ENCODE measurements at regions not wholly inside any gene's neighbourhood (a gene's known extent, or its start where the extent isn't known, plus 50 kb on each side); places are given as distances from the start of the nearest gene placed in this dataset.

DNA sequence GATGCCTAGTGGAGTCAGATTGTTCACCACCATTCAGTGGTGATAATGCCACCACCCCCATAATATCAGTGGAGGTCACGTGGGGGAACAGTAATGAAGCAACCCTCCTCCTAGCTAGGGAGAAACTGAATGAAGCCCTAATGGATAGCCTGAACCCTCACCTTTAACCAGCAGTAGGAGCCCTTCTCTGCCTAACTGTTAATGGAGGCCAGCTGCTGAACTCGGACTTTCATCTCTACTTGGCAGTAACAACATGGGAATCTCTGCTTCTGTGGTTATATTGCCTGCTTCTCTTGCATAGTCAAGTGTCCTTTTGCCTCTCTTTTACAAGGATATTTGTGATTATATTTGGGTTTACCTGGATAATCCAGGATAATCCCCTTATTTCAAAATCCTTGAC, 1097.9 kb downstream of the REEP3 start (continued):
- TF ChIP-seq, protein P1, sequence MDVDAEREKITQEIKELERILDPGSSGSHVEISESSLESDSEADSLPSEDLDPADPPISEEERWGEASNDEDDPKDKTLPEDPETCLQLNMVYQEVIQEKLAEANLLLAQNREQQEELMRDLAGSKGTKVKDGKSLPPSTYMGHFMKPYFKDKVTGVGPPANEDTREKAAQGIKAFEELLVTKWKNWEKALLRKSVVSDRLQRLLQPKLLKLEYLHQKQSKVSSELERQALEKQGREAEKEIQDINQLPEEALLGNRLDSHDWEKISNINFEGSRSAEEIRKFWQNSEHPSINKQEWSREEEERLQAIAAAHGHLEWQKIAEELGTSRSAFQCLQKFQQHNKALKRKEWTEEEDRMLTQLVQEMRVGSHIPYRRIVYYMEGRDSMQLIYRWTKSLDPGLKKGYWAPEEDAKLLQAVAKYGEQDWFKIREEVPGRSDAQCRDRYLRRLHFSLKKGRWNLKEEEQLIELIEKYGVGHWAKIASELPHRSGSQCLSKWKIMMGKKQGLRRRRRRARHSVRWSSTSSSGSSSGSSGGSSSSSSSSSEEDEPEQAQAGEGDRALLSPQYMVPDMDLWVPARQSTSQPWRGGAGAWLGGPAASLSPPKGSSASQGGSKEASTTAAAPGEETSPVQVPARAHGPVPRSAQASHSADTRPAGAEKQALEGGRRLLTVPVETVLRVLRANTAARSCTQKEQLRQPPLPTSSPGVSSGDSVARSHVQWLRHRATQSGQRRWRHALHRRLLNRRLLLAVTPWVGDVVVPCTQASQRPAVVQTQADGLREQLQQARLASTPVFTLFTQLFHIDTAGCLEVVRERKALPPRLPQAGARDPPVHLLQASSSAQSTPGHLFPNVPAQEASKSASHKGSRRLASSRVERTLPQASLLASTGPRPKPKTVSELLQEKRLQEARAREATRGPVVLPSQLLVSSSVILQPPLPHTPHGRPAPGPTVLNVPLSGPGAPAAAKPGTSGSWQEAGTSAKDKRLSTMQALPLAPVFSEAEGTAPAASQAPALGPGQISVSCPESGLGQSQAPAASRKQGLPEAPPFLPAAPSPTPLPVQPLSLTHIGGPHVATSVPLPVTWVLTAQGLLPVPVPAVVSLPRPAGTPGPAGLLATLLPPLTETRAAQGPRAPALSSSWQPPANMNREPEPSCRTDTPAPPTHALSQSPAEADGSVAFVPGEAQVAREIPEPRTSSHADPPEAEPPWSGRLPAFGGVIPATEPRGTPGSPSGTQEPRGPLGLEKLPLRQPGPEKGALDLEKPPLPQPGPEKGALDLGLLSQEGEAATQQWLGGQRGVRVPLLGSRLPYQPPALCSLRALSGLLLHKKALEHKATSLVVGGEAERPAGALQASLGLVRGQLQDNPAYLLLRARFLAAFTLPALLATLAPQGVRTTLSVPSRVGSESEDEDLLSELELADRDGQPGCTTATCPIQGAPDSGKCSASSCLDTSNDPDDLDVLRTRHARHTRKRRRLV (CRISPR knock-in tag; IDR thresholded peaks at IDR 0.05), result no peak
- no peak for TF ChIP-seq ZFP36L1 (CRISPR knock-in tag; IDR thresholded peaks at IDR 0.05)
- no peak for TF ChIP-seq FOXC1 (CRISPR knock-in tag; IDR thresholded peaks at IDR 0.05; ENCODE audit: borderline replicate concordance)
- no peak for TF ChIP-seq ZNF317 (CRISPR knock-in tag; IDR thresholded peaks at IDR 0.05)
- TF ChIP-seq NFE2L1 (CRISPR knock-in tag; IDR thresholded peaks at IDR 0.05; ENCODE audit: borderline replicate concordance), result no peak
- no peak for TF ChIP-seq JARID2 (CRISPR knock-in tag; IDR thresholded peaks at IDR 0.05; ENCODE audit: insufficient replicate concordance)
- TF ChIP-seq AFF4 (CRISPR knock-in tag; IDR thresholded peaks at IDR 0.05), result no peak
- TF ChIP-seq RBFOX2 (IDR thresholded peaks at IDR 0.05; ENCODE audit: low read depth, low read length), result no peak
- TF ChIP-seq EHMT2 (IDR thresholded peaks at IDR 0.05; ENCODE audit: borderline replicate concordance, low read depth, low read length), result no peak
- no peak for TF ChIP-seq RAD51 (IDR thresholded peaks at IDR 0.05; ENCODE audit: borderline replicate concordance)
- no peak for TF ChIP-seq ZSCAN12 (CRISPR knock-in tag; IDR thresholded peaks at IDR 0.05)
- no peak for TF ChIP-seq POLR2A (IDR thresholded peaks at IDR 0.05; ENCODE audit: insufficient read depth in 1 of 2, low read depth in 2 of 2, low read length in 2 of 2)
- TF ChIP-seq, protein P2, sequence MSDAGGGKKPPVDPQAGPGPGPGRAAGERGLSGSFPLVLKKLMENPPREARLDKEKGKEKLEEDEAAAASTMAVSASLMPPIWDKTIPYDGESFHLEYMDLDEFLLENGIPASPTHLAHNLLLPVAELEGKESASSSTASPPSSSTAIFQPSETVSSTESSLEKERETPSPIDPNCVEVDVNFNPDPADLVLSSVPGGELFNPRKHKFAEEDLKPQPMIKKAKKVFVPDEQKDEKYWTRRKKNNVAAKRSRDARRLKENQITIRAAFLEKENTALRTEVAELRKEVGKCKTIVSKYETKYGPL (CRISPR knock-in tag; IDR thresholded peaks at IDR 0.05), result no peak
- TF ChIP-seq PITX1 (CRISPR knock-in tag; IDR thresholded peaks at IDR 0.05), result no peak
- TF ChIP-seq ZBTB26 (CRISPR knock-in tag; IDR thresholded peaks at IDR 0.05; ENCODE audit: borderline replicate concordance), result no peak

All from HepG2 (cell line).